ENCODE measurements at regions not wholly inside any gene's neighbourhood (a gene's known extent, or its start where the extent isn't known, plus 50 kb on each side); places are given as distances from the start of the nearest gene placed in this dataset.
"Not testable (repeated sequence)": the region's sequence is repeated elsewhere in the genome, so short reads cannot be mapped to it uniquely, and the experiment has no call there.

DNA sequence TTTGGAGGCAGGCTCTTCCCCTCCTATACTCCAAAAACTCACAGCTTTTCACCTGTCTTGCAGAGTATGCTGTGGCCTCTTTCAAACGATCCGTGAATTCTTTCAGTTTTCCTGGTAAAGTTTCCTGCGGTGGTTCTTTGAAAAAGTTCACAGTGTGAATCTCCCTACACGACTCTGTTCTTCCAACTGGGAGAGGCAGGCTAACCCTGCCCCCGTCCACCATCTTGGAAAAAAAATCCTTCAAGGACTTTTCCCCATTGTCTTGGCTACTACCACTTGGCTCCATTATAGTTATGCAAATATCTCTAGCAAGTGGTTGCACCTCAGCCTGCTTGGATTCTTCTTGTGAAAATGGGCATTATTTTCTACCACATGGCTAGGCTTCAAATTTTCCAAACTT, 382.6 kb downstream of the AGTPBP1 start:
- no peak overlapping the region for H3K4me3 ChIP-seq (ENCODE audit: low read depth, low read length)
- no peak for DNase-seq (ENCODE audit: low read depth)

DNA sequence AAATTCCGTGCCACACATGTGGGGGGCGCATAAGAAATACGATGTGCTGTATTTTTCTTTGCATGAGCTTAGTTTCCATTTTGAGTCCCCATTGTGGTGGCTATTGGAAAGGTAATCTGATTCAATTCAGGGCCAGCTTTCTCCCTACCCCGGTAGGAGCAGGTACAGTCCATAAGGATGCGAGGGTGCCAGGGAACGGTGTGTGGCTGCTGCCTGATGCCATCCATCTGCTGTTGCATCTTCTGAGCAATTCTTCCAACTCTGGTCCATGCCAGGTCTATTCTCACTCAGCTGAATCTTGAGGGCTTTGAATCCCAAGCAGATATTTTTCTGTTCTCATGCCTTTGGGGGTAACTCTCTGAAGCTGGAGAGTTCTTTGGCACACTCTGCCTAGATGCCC, 392.7 kb downstream of the AGTPBP1 start:
- no peak overlapping the region for H3K4me3 ChIP-seq (ENCODE audit: low read depth, low read length)
- DNase-seq (ENCODE audit: low read depth): no peak

GRCh38 chr9:85347541-85347940, 394.2 kb downstream of the AGTPBP1 start:
- DNase-seq (ENCODE audit: low read depth): no peak
- H3K4me3 ChIP-seq (ENCODE audit: low read depth, low read length): no peak overlapping the region

DNA sequence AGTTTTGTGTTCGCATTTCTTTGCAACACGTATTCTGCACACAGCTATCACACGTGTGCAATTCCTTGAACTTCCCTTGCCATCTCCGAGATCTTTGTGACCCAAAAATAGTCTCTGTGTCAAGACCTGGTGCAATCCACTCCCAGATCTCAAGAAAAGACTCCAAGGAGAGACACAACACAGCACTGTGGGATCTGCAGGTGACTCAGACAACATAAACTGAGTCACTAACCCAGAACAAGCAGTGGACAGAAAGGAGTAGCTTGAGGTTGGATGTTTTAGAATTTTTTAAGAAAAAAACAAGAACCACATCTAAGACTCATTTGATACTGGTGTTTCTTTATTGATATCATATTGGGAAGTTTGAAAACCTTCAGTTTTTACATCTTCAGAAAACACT, 396.9 kb downstream of the AGTPBP1 start:
- no peak overlapping the region for H3K4me3 ChIP-seq (ENCODE audit: low read depth, low read length)

GRCh38 chr9:85339338-85339737, 402.4 kb downstream of the AGTPBP1 start:
- DNase-seq (ENCODE audit: low read depth): no peak
- no peak overlapping the region for H3K4me3 ChIP-seq (ENCODE audit: low read depth, low read length)

More for the DNA sequence above, 396.9 kb downstream of the AGTPBP1 start:
- no peak for DNase-seq (ENCODE audit: low read depth)

- DNase-seq (ENCODE audit: low read depth): no peak
- H3K4me3 ChIP-seq (ENCODE audit: low read depth, low read length): no peak overlapping the region
Observed at GRCh38 chr9:85334228-85334627, 407.5 kb downstream of the AGTPBP1 start.

- H3K4me3 ChIP-seq (ENCODE audit: low read depth, low read length): no peak overlapping the region
- DNase-seq (ENCODE audit: low read depth): no peak
Observed at GRCh38 chr9:85332487-85332886, 409.3 kb downstream of the AGTPBP1 start.

GRCh38 chr9:85331626-85332025, 410.1 kb downstream of the AGTPBP1 start:
- no peak for DNase-seq (ENCODE audit: low read depth)
- no peak overlapping the region for H3K4me3 ChIP-seq (ENCODE audit: low read depth, low read length)

DNA sequence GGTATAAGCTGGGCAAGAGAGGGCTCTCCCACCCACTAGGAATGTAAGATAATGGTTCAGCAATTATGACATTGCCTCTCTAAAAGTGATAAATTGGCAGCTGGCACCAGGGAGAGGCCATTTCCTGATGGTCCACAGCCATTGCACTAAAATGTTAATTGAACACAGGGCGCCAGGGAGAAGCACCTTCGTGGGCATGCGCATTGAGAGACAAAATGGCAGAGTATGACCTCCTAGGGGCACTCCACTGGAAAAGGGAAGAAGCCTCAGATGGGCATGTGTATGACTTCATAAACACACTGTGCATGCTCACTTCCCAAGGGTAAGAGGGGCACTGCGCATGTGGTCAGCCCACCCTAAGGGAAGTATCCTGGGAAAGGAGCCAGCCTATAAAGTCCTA, 419.2 kb downstream of the AGTPBP1 start:
- DNase-seq (ENCODE audit: low read depth): no peak
- H3K4me3 ChIP-seq (ENCODE audit: low read depth, low read length): no peak overlapping the region

- no peak for DNase-seq (ENCODE audit: low read depth)
- H3K4me3 ChIP-seq (ENCODE audit: low read depth, low read length): no peak overlapping the region
Observed at GRCh38 chr9:85321561-85321960, 420.2 kb downstream of the AGTPBP1 start.

GRCh38 chr9:85319936-85320656, 421.7 kb downstream of the AGTPBP1 start:
- H3K4me3 ChIP-seq (ENCODE audit: low read depth, low read length): no peak overlapping the region
- no peak for DNase-seq (ENCODE audit: low read depth)

DNA sequence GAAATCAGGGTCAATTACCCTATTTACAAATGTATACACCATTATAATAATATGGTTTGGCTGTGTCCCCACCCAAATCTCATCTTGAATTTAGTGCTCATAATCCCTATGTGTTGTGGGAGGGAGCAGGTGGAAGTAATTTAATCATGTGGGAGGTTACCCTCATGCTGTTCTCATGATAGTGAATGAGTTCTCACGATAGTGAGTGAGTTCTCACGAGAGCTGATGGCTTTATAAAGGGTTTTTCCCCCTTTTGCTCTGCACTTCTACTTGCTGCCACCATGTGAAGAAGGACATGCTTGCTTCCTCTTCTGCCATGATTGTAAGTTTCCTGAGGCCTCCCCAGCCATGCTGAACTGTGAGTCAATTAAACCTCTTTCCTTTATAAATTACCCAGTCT, 426.2 kb downstream of the AGTPBP1 start:
- DNase-seq (ENCODE audit: low read depth); H3K4me3 ChIP-seq (ENCODE audit: low read depth, low read length): not testable (repeated sequence)

GRCh38 chr9:85310573-85310972, 431.2 kb downstream of the AGTPBP1 start:
- DNase-seq (ENCODE audit: low read depth): no peak
- H3K4me3 ChIP-seq (ENCODE audit: low read depth, low read length): no peak overlapping the region

DNA sequence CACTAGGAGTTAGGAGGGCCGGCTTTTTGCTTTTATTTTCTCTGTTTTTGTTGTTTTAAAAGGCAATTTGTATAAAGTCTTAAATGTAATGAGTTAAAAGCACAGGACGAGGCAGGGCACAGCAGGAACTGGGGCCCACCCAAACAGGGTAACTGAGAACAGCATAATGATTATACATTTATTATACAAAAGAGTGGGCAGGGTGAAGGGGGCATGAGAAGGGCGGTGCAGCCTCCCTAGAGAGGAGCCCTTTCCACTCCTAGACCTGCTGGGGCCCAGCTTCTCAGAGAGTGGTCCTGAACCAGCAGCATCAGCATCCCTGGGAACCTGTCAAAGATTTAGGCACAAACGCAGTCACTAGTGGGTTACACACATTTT, 438.0 kb downstream of the AGTPBP1 start:
- no peak overlapping the region for H3K4me3 ChIP-seq (ENCODE audit: low read depth, low read length)
- no peak for DNase-seq (ENCODE audit: low read depth)

DNA sequence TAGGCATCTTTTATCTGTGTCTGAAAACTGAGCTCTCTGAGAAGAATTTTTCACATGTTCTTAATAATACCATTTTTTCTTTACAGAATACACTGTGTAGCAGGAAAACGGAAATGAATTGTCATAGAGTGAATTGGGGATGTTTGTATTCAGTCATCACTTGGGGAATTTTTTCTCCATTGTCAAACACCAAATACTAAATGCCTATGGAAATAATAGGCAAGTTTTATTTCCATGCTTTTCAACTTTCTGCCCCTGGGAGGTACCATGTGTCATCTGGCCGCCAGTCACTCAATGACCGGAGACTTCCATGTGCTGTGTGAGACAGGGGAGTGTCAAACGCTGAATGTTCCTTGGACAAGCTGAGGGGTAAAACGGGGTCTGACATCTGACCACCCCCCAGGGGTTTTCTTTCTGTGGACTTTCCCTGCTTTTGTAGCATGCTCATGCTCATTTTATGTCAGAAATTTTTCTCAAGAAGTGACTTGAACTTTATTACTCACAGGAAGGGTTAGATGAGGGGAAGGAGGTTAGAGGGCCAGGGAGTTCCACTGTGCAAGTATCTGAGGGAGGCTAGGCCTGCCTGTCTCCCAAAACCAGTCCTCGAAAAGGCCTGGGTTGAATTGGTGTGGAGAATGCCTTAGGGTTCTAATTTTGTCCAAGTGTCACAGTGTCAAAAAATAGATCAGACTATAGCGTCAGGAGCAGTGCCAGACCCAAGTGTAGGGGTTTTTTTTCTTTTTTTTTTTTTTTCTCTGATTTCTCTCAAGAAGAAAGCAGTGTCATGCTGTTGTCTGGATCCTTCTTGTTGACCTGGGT, 438.6 kb downstream of the AGTPBP1 start:
- no peak for DNase-seq (ENCODE audit: low read depth)

DNA sequence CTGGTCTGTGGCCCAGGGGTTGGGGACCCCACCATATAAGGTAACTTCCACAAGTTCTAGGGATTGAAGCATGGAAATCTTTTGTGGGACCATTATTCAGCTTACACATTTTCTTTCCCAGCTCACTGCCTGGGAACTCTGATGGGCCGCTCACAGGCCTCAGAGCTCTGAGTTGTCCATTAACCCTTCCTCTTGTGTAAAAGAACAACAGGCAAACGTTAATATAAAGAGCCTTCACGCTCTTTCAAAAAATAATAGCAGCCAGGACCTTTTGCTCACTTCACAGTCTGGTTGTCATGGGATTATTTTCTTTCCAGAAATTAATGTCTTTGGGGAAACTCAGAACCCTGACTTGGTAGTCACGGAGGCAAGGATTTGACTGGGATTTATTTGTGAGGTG, 443.3 kb downstream of the AGTPBP1 start:
- H3K4me3 ChIP-seq (ENCODE audit: low read depth, low read length): no peak overlapping the region
- no peak for DNase-seq (ENCODE audit: low read depth)

More for the DNA sequence above, 438.6 kb downstream of the AGTPBP1 start:
- H3K4me3 ChIP-seq (ENCODE audit: low read depth, low read length): no peak overlapping the region

- H3K4me3 ChIP-seq (ENCODE audit: low read depth, low read length); DNase-seq (ENCODE audit: low read depth): not testable (repeated sequence)
Observed at GRCh38 chr9:85295244-85295643, 446.5 kb downstream of the AGTPBP1 start.

DNA sequence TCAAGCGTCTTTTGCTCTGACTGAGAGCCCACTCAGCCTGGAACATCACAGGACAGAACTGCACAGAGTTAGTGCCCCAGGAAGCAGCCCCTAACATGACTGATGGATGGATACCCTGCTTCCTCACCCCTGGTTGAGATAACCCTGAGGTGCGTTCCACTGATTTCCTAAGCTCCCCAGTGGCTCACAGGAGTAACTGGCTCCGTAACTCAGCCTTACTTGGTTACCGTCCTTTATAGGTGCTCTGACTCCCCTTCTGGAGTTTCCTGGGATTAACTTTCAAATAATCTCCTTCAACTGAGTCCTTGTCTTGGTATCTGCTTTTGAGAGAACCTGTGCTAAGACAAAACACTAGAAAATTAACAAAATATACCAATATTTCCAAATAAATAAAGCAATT, 449.5 kb downstream of the AGTPBP1 start:
- no peak overlapping the region for H3K4me3 ChIP-seq (ENCODE audit: low read depth, low read length)
- no peak for DNase-seq (ENCODE audit: low read depth)

DNA sequence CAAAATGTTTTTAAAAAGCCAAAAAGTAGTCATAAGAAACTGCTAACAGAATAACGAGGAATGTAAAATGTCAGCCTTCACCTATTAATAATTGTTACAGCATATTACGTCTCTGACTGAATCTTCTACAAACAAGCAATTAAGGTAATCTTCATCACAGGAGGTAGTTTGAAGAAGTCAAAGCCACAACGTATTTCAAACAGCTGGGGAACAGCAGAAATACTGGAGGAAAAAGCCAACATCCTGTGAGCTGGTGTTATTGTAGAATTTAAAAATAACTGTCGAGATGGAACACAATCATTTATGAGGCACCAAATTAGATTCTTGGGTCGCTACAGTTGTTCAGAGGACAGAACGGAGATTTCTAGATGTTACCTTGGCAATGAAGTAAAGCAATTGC, 450.5 kb downstream of the AGTPBP1 start:
- DNase-seq (ENCODE audit: low read depth): no peak
- no peak overlapping the region for H3K4me3 ChIP-seq (ENCODE audit: low read depth, low read length)

GRCh38 chr9:85290019-85290418, 451.7 kb downstream of the AGTPBP1 start:
- H3K4me3 ChIP-seq (ENCODE audit: low read depth, low read length): no peak overlapping the region
- DNase-seq (ENCODE audit: low read depth): no peak

- DNase-seq (ENCODE audit: low read depth): no peak
- H3K4me3 ChIP-seq (ENCODE audit: low read depth, low read length): no peak overlapping the region
Observed at GRCh38 chr9:85289142-85289541, 452.6 kb downstream of the AGTPBP1 start.

All from skeletal muscle cell (primary cell).